Keratinocyte (primary cell): ENCODE measurements at regions not wholly inside any gene's neighbourhood (a gene's known extent, or its start where the extent isn't known, plus 50 kb on each side); places are given as distances from the start of the nearest gene placed in this dataset.

ENCODE experiments used
- DNase-seq: peaks from one replicate; pipeline ENCODE4 v3.0.0-alpha.2; 2011; ENCODE audit warnings: low read depth, missing footprints, low spot score
- FAIRE-seq: peaks from 2 replicates; lab custom pipeline; 2011; peaks lifted over from hg19 to GRCh38; lab: Jason Lieb, UNC
- H2AFZ ChIP-seq: 2 replicates; pipeline ENCODE4 v1.6.0; 2012; ENCODE audit warnings: low read length, control low read depth, inconsistent platforms; ENCODE audit not compliant: control insufficient read depth
- H3K27ac ChIP-seq: 2 replicates; pipeline ENCODE4 v1.5.1; 2011; ENCODE audit warnings: low read length; ENCODE audit not compliant: control insufficient read depth, insufficient read depth
- H3K27me3 ChIP-seq: 3 replicates; pipeline ENCODE4 v1.6.0; 2011; ENCODE audit warnings: low read length; ENCODE audit not compliant: control insufficient read depth, insufficient read depth; ENCODE audit errors: extremely low read depth
- H3K36me3 ChIP-seq, 2 experiments: 2 replicates in 1 of 2; 3 replicates in 1 of 2; pipeline ENCODE4 v1.5.1; 2011; ENCODE audit warnings: low read length in 2 of 2, mild to moderate bottlenecking in 1 of 2; ENCODE audit not compliant: control insufficient read depth in 2 of 2, insufficient read depth in 2 of 2; ENCODE audit errors: extremely low read depth in 1 of 2
- H3K4me1 ChIP-seq: 3 replicates; pipeline ENCODE4 v1.5.1; 2011; ENCODE audit warnings: low read length; ENCODE audit not compliant: control insufficient read depth, insufficient read depth; ENCODE audit errors: extremely low read depth
- H3K4me2 ChIP-seq: 3 replicates; pipeline ENCODE4 v1.6.0; 2011; ENCODE audit warnings: low read depth, low read length; ENCODE audit not compliant: control insufficient read depth, insufficient read depth; ENCODE audit errors: extremely low read depth
- H3K4me3 ChIP-seq, 3 experiments: fragments of 200-600 bp in 1 of 3; sonication (generic) in 1 of 3; 2 replicates in 2 of 3; 3 replicates in 1 of 3; pipeline ENCODE4 v1.5.1; 2011 to 2016; ENCODE audit warnings: low read length in 3 of 3, mild to moderate bottlenecking in 3 of 3, control low read depth in 2 of 3, inconsistent platforms in 1 of 3, low read depth in 1 of 3, mixed read lengths in 1 of 3, mixed run types in 1 of 3, moderate library complexity in 1 of 3; ENCODE audit not compliant: control insufficient read depth in 2 of 3, insufficient read depth in 2 of 3; ENCODE audit errors: extremely low read depth in 1 of 3
- H3K79me2 ChIP-seq: 2 replicates; pipeline ENCODE4 v1.6.0; 2012; ENCODE audit warnings: low read length; ENCODE audit not compliant: control insufficient read depth, insufficient read depth
- H3K9ac ChIP-seq: 3 replicates; pipeline ENCODE4 v1.6.0; 2011; ENCODE audit warnings: low read length; ENCODE audit not compliant: control insufficient read depth, insufficient read depth; ENCODE audit errors: extremely low read depth
- H3K9me1 ChIP-seq: 3 replicates; pipeline ENCODE4 v1.6.0; 2011; ENCODE audit warnings: low read length; ENCODE audit not compliant: control insufficient read depth, insufficient read depth; ENCODE audit errors: extremely low read depth
- H3K9me3 ChIP-seq: 2 replicates; pipeline ENCODE4 v1.5.1; 2012; ENCODE audit warnings: low read depth, low read length; ENCODE audit not compliant: control insufficient read depth
- H4K20me1 ChIP-seq: 3 replicates; pipeline ENCODE4 v1.6.0; 2011; ENCODE audit warnings: low read length; ENCODE audit not compliant: control insufficient read depth, insufficient read depth; ENCODE audit errors: extremely low read depth
- EZH2 ChIP-seq: IDR thresholded peaks from one replicate; pipeline ENCODE4 v1.6.1; 2012; ENCODE audit warnings: inconsistent platforms, mild to moderate bottlenecking, low read length, moderate library complexity
- dilution Hi-C: fragments of 300-500 bp; cut with MboI; formaldehyde crosslinking; loops from one replicate; pipeline ENCODE4 v1.7.0; 2020; ENCODE audit warnings: low sequenced_read_pairs; ENCODE audit not compliant: extremely low pct_ligation_motif_present
- TF ChIP-seq, protein P1 (sequence below), 3 experiments: IDR thresholded peaks in 1 of 3; conservative IDR thresholded peaks in 1 of 3; optimal IDR thresholded peaks in 1 of 3; 2 replicates in 2 of 3; 3 replicates in 1 of 3; pipeline versions ENCODE3 to v1.5.1; 2011; ENCODE audit warnings: low read length in 3 of 3, mild to moderate bottlenecking in 3 of 3, moderate library complexity in 2 of 3, control low read depth in 1 of 3, inconsistent platforms in 1 of 3; ENCODE audit not compliant: insufficient read depth in 2 of 3; ENCODE audit errors: extremely low read depth in 1 of 3

DNA sequence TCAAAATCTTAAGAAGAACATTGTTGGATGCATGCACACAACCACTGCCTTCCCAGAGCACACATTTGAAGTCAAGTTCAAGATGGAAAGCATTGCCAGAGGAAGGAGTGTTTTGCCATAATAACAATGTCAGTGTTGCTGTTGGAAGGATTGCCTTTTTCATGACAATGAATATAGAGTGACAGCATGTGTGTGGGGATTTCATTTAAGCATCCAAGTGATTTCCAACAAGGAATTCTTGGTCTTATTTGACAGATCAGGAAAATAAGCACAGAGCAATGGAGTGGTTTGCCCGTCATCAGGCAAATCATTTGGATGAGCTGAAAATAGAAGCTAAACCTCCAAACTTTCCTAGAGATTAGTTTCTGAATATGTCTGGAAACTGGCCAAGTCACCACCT, 140.0 kb upstream of the RAI14 start:
- H4K20me1 ChIP-seq = no peaks in the 10 kb centered on the region
- no peaks in the 10 kb centered on the region for H3K27me3 ChIP-seq
- dilution Hi-C loops = no loop called here
- no peaks in the 10 kb centered on the region for H3K79me2 ChIP-seq
- TF ChIP-seq, protein P1, sequence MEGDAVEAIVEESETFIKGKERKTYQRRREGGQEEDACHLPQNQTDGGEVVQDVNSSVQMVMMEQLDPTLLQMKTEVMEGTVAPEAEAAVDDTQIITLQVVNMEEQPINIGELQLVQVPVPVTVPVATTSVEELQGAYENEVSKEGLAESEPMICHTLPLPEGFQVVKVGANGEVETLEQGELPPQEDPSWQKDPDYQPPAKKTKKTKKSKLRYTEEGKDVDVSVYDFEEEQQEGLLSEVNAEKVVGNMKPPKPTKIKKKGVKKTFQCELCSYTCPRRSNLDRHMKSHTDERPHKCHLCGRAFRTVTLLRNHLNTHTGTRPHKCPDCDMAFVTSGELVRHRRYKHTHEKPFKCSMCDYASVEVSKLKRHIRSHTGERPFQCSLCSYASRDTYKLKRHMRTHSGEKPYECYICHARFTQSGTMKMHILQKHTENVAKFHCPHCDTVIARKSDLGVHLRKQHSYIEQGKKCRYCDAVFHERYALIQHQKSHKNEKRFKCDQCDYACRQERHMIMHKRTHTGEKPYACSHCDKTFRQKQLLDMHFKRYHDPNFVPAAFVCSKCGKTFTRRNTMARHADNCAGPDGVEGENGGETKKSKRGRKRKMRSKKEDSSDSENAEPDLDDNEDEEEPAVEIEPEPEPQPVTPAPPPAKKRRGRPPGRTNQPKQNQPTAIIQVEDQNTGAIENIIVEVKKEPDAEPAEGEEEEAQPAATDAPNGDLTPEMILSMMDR (optimal IDR thresholded peaks at IDR 0.05 in 1 of 3, IDR thresholded peaks at IDR 0.05 in 1 of 3, conservative IDR thresholded peaks at IDR 0.05 in 1 of 3; ENCODE audit: extremely low read depth in 1 of 3, insufficient read depth in 2 of 3, low read length in 3 of 3) = no peak
- TF ChIP-seq EZH2 = no peak
- no peak overlapping the region for H3K9ac ChIP-seq
- H3K4me3 ChIP-seq = no peak overlapping the region
- DNase-seq (no peak), FAIRE-seq (no peak)
- no peak overlapping the region for H3K4me2 ChIP-seq
- no peak overlapping the region for H2AFZ ChIP-seq
- no peaks in the 10 kb centered on the region for H3K9me1 ChIP-seq
- no peaks in the 10 kb centered on the region for H3K36me3 ChIP-seq
- H3K27ac ChIP-seq = no peak overlapping the region
- no peaks in the 10 kb centered on the region for H3K4me1 ChIP-seq
- H3K9me3 ChIP-seq = no peaks in the 10 kb centered on the region

GRCh38 chr5:34516686-34517085, 139.4 kb upstream of the RAI14 start:
- no peak overlapping the region for H3K4me3 ChIP-seq
- dilution Hi-C loops = no loop called here
- no peaks in the 10 kb centered on the region for H3K36me3 ChIP-seq
- no peaks in the 10 kb centered on the region for H3K9me1 ChIP-seq
- H3K27me3 ChIP-seq = no peaks in the 10 kb centered on the region
- H3K79me2 ChIP-seq = no peaks in the 10 kb centered on the region
- TF ChIP-seq EZH2 = no peak
- TF ChIP-seq, protein P1 (optimal IDR thresholded peaks at IDR 0.05 in 1 of 3, IDR thresholded peaks at IDR 0.05 in 1 of 3, conservative IDR thresholded peaks at IDR 0.05 in 1 of 3; ENCODE audit: extremely low read depth in 1 of 3, insufficient read depth in 2 of 3, low read length in 3 of 3) = no peak
- no peaks in the 10 kb centered on the region for H3K4me1 ChIP-seq
- FAIRE-seq (no peak), DNase-seq (no peak)
- H3K9me3 ChIP-seq = no peaks in the 10 kb centered on the region
- no peak overlapping the region for H2AFZ ChIP-seq
- H3K4me2 ChIP-seq = no peak overlapping the region
- no peak overlapping the region for H3K9ac ChIP-seq
- H4K20me1 ChIP-seq = no peaks in the 10 kb centered on the region
- H3K27ac ChIP-seq = no peak overlapping the region
